ENCODE measurements at regions not wholly inside any gene's neighbourhood (a gene's known extent, or its start where the extent isn't known, plus 50 kb on each side); places are given as distances from the start of the nearest gene placed in this dataset.
A peak's percentile ranks its signal among the peaks of the same experiment; 100 is the strongest.

GRCh38 chr4:52374877-52375276 lies 284.2 kb downstream of the USP46 start:
- intact Hi-C loops (cut with DNase I): loop anchor here (5.0 kb wide), 3 partner anchors 172 to 1862 kb away; no protein-coding TSS in a partner anchor
- 55 to 61% methylated on average over 4 of the region's 4 CpGs for WGBS, 2 donors
- Histone ChIP-seq H3K4me3 (no peak overlapping the region), H3K9me3 (no peaks in the 10 kb centered on the region), H3K27ac (no peak overlapping the region), H3K27me3 (no peaks in the 10 kb centered on the region), H3K4me1 (peaks cover 0 to 1% (median under 1%) of the 10 kb centered on the region in 4 donors), H3K36me3 (no peaks in the 10 kb centered on the region)
- DNase-seq: no peak
- no peak for TF ChIP-seq EP300 (IDR thresholded peaks at IDR 0.05)
- TF ChIP-seq POLR2AphosphoS5 (IDR thresholded peaks at IDR 0.05): no peak
- no peak for TF ChIP-seq CTCF (IDR thresholded peaks at IDR 0.05)
- TF ChIP-seq POLR2A (IDR thresholded peaks at IDR 0.05): no peak

GRCh38 chr4:52376132-52376704 lies 282.9 kb downstream of the USP46 start:
- intact Hi-C loops (cut with DNase I): loop anchor here (5.0 kb wide), 2 partner anchors 606 to 1861 kb away; no protein-coding TSS in a partner anchor
- no peak overlapping the region for H3K4me3 ChIP-seq
- no peaks in the 10 kb centered on the region for H3K27me3 ChIP-seq
- DNase-seq: no peak
- WGBS, 2 donors: 58 to 61% methylated on average over 7 of the region's 7 CpGs
- no peaks in the 10 kb centered on the region for H3K4me1 ChIP-seq
- H3K27ac ChIP-seq: no peak overlapping the region
- H3K36me3 ChIP-seq: no peaks in the 10 kb centered on the region
- no peaks in the 10 kb centered on the region for H3K9me3 ChIP-seq
- peak in 3 of 4 experiments; percentile 22 to 60 (median 50) for TF ChIP-seq CTCF (IDR thresholded peaks at IDR 0.05)
- no peak for TF ChIP-seq EP300 (IDR thresholded peaks at IDR 0.05)
- no peak for TF ChIP-seq POLR2A (IDR thresholded peaks at IDR 0.05)
- no peak for TF ChIP-seq POLR2AphosphoS5 (IDR thresholded peaks at IDR 0.05)

- Histone ChIP-seq H3K9me3 (no peaks in the 10 kb centered on the region), H3K4me1 (no peaks in the 10 kb centered on the region), H3K36me3 (no peaks in the 10 kb centered on the region), H3K27ac (no peak overlapping the region), H3K4me3 (no peak overlapping the region), H3K27me3 (no peaks in the 10 kb centered on the region)
- WGBS, 2 donors: 90 to 92% methylated on average over 9 of the region's 9 CpGs
- DNase-seq: no peak
- intact Hi-C loops (cut with DNase I): loop anchor here (5.0 kb wide), 2 partner anchors 605 to 1860 kb away; no protein-coding TSS in a partner anchor
- TF ChIP-seq POLR2AphosphoS5 (IDR thresholded peaks at IDR 0.05) (no peak), EP300 (IDR thresholded peaks at IDR 0.05) (no peak), POLR2A (IDR thresholded peaks at IDR 0.05) (no peak), CTCF (IDR thresholded peaks at IDR 0.05) (no peak)
Measured at GRCh38 chr4:52377563-52377962, 281.5 kb downstream of the USP46 start.

- DNase-seq: no peak
- Histone ChIP-seq H3K4me3 (no peak overlapping the region), H3K27me3 (no peaks in the 10 kb centered on the region), H3K27ac (no peak overlapping the region), H3K9me3 (peaks cover 0 to 3% (median 0%) of the 10 kb centered on the region in 4 donors), H3K36me3 (no peaks in the 10 kb centered on the region), H3K4me1 (no peaks in the 10 kb centered on the region)
- intact Hi-C loops (cut with DNase I): no loop called here
- 43 to 55% methylated on average over 4 of the region's 4 CpGs for WGBS, 2 donors
- TF ChIP-seq CTCF (IDR thresholded peaks at IDR 0.05) (no peak), EP300 (IDR thresholded peaks at IDR 0.05) (no peak), POLR2AphosphoS5 (IDR thresholded peaks at IDR 0.05) (no peak), POLR2A (IDR thresholded peaks at IDR 0.05) (no peak)
Measured at GRCh38 chr4:52407545-52407944, 251.6 kb downstream of the USP46 start.

GRCh38 chr4:52408032-52408431 lies 251.1 kb downstream of the USP46 start:
- no peaks in the 10 kb centered on the region for H3K27me3 ChIP-seq
- no peak overlapping the region for H3K27ac ChIP-seq
- no peak for DNase-seq
- 88 to 93% methylated on average over 1 of the region's 1 CpG for WGBS, 2 donors
- no peaks in the 10 kb centered on the region for H3K36me3 ChIP-seq
- no peak for TF ChIP-seq POLR2A (IDR thresholded peaks at IDR 0.05)
- no peak for TF ChIP-seq EP300 (IDR thresholded peaks at IDR 0.05)
- TF ChIP-seq CTCF (IDR thresholded peaks at IDR 0.05): no peak
- TF ChIP-seq POLR2AphosphoS5 (IDR thresholded peaks at IDR 0.05): no peak
- no peak overlapping the region for H3K4me3 ChIP-seq
- H3K9me3 ChIP-seq: peaks cover 0 to 3% (median 0%) of the 10 kb centered on the region in 4 donors
- H3K4me1 ChIP-seq: no peaks in the 10 kb centered on the region
- intact Hi-C loops (cut with DNase I): no loop called here
